Gastroesophageal sphincter (tissue), 4 donors: ENCODE measurements at regions not wholly inside any gene's neighbourhood (a gene's known extent, or its start where the extent isn't known, plus 50 kb on each side); places are given as distances from the start of the nearest gene placed in this dataset.

Source experiments
- ATAC-seq: fragments of 150-250 bp; one replicate; pipeline ENCODE4 v1.9.1; 2016; ENCODE audit warnings: mild to moderate bottlenecking, moderate library complexity
- H3K27ac ChIP-seq, 4 donors: fragments of 200-600 bp; sonication (generic) in 3 of 4; 1 replicate in 3 of 4; 2 replicates in 1 of 4; pipeline ENCODE4 v1.5.1; 2016 to 2019
- H3K27me3 ChIP-seq: fragments of 200-600 bp; sonication (generic); one replicate; pipeline ENCODE4 v1.5.1; 2019
- H3K36me3 ChIP-seq, 2 donors: fragments of 200-600 bp; sonication (generic); one replicate each; pipeline ENCODE4 v1.5.1; 2019; ENCODE audit warnings: control low read depth in 1 of 2
- H3K4me1 ChIP-seq, 3 donors: fragments of 200-600 bp; sonication (generic); 1 replicate in 2 of 3; 2 replicates in 1 of 3; pipeline ENCODE4 v1.5.1; 2016 to 2019; ENCODE audit warnings: control low read depth in 2 of 3
- H3K4me3 ChIP-seq, 2 donors: fragments of 200-600 bp; sonication (generic); one replicate each; pipeline ENCODE4 v1.5.1; 2019; ENCODE audit warnings: mild to moderate bottlenecking in 1 of 2, moderate library complexity in 1 of 2
- H3K9me3 ChIP-seq, 3 donors: fragments of 200-600 bp; sonication (generic); one replicate each; pipeline ENCODE4 v1.5.1; 2017 to 2019; ENCODE audit warnings: control low read depth in 2 of 3
- EP300 ChIP-seq: sonication (generic); formaldehyde crosslinking; IDR thresholded peaks from one replicate; pipeline ENCODE4 v1.6.1; 2017; ENCODE audit warnings: antibody characterized with exemption, mild to moderate bottlenecking
- POLR2A ChIP-seq, 2 donors: fragments of 450-650 bp; IDR thresholded peaks; one replicate each; pipeline ENCODE4 v1.6.1; 2017; ENCODE audit warnings: antibody characterized with exemption in 2 of 2, mild to moderate bottlenecking in 2 of 2, moderate library complexity in 1 of 2
- POLR2AphosphoS5 ChIP-seq: sonication (generic); formaldehyde crosslinking; IDR thresholded peaks from one replicate; pipeline ENCODE4 v1.6.1; 2017; ENCODE audit warnings: antibody characterized with exemption
- WGBS, 2 donors: methylation state at CpG; one replicate each; pipeline ENCODE4 v1.1.5; 2018; ENCODE audit warnings: low coverage in 1 of 2; 5-methylcytosine and 5-hydroxymethylcytosine counted together
- TF ChIP-seq, protein P1 (sequence below), 4 experiments: fragments of 200-600 bp in 2 of 4; fragments of 450-650 bp in 2 of 4; sonication (generic) in 1 of 4; IDR thresholded peaks; one replicate each; pipeline ENCODE4 v1.5.1; 2017 to 2019; ENCODE audit warnings: antibody characterized with exemption in 4 of 4, mild to moderate bottlenecking in 2 of 4, moderate library complexity in 2 of 4

DNA sequence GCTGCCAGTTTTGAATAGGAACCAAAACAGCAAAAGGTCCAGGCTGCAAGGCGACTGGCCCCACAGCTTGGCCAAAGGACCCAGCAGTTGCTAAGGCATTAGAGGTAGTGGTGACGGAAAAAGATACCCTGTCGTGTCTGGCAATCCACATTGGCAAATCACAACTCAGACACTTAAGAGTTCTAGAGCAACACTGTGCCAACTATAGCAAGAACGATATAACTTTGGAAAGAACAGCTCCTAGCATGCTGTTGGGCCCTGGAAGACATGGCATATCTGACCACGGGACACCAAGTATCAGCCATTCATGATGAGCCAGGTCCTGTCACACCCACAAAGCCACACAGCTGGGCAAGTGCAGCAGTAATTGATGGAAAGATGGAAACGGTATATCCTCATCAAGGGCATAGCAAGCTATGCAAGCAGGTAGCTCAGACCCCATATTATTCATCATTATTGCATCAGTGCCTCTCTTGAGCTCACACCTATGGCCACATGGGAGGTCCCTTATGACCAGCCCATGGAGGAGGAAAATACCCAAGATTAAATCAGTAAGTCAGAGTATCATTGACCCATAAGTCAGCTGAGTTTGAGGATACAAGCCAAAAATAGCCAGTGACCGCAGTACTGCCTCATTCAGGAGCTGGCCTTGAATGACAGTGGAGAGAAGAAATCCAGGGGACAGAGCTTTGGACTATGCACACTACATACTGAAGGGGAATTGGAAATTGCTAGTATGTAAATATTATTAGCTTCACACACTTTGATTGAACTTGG lies 221.2 kb downstream of the SETD4 start:
- no peaks in the 10 kb centered on the region for H3K4me1 ChIP-seq
- no peak for ATAC-seq

DNA sequence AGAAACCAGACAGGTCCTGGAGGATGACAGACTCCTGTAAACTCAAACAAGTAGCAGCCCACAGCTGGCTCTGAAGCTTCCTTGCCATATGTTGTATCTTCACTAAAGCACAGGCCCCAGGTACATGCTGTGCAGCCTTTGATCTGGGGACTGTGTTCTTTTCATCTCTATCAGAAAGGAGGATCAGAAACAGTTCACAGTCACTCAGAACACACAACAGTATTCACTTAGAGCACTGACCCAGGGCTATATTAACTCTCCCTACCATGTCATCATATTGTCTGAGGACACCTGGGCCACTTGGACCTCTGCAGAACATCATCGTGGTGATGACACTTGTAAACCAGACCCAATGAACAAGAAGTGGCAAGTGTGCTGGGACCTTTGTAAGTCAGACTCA lies 222.0 kb downstream of the SETD4 start:
- H3K27ac ChIP-seq: no peak overlapping the region
- TF ChIP-seq, protein P1, sequence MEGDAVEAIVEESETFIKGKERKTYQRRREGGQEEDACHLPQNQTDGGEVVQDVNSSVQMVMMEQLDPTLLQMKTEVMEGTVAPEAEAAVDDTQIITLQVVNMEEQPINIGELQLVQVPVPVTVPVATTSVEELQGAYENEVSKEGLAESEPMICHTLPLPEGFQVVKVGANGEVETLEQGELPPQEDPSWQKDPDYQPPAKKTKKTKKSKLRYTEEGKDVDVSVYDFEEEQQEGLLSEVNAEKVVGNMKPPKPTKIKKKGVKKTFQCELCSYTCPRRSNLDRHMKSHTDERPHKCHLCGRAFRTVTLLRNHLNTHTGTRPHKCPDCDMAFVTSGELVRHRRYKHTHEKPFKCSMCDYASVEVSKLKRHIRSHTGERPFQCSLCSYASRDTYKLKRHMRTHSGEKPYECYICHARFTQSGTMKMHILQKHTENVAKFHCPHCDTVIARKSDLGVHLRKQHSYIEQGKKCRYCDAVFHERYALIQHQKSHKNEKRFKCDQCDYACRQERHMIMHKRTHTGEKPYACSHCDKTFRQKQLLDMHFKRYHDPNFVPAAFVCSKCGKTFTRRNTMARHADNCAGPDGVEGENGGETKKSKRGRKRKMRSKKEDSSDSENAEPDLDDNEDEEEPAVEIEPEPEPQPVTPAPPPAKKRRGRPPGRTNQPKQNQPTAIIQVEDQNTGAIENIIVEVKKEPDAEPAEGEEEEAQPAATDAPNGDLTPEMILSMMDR (IDR thresholded peaks at IDR 0.05): no peak
- no peak for TF ChIP-seq EP300
- TF ChIP-seq POLR2A (IDR thresholded peaks at IDR 0.05): no peak
- TF ChIP-seq POLR2AphosphoS5: no peak
- H3K27me3 ChIP-seq: peaks cover 5% of the 10 kb centered on the region
- H3K4me1 ChIP-seq: no peaks in the 10 kb centered on the region
- ATAC-seq: no peak
- 88% methylated on average over 1 of the region's 1 CpG; no CpG with 5 or more reads in 1 of the 2 donors for WGBS, 2 donors
- no peaks in the 10 kb centered on the region for H3K36me3 ChIP-seq
- no peaks in the 10 kb centered on the region for H3K9me3 ChIP-seq
- H3K4me3 ChIP-seq: no peak overlapping the region

More for the DNA sequence above, 221.2 kb downstream of the SETD4 start:
- Histone ChIP-seq H3K9me3 (no peaks in the 10 kb centered on the region), H3K4me3 (no peak overlapping the region), H3K27ac (no peak overlapping the region), H3K36me3 (no peaks in the 10 kb centered on the region), H3K27me3 (no peaks in the 10 kb centered on the region)
- TF ChIP-seq, protein P1 (IDR thresholded peaks at IDR 0.05): no peak
- TF ChIP-seq POLR2AphosphoS5: no peak
- TF ChIP-seq EP300: no peak
- TF ChIP-seq POLR2A (IDR thresholded peaks at IDR 0.05): no peak
- 85 to 86% methylated on average over 7 of the region's 7 CpGs for WGBS, 2 donors

DNA sequence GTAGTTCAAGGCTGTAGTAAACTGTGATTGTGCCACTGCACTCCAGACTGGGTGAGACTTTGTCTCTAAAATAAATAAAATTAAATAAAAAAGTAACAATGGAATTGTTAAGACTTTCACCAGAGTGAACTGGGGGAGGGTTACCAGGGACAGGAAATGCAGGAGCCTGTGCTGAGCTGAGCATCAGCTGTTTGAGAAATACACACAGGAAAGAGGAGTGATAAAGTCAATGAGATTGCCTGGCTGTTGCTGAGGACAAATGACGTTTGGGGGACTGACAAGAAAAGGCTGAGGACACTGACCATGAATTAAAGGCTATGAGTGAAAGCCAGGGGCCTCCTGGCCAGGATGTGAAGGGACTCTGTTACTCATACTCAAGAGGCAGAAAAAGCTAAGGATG lies 226.3 kb downstream of the SETD4 start:
- no peaks in the 10 kb centered on the region for H3K4me1 ChIP-seq
- H3K9me3 ChIP-seq: no peaks in the 10 kb centered on the region
- no peak for ATAC-seq
- TF ChIP-seq POLR2A (IDR thresholded peaks at IDR 0.05): no peak
- TF ChIP-seq, protein P1 (IDR thresholded peaks at IDR 0.05): no peak
- no peak for TF ChIP-seq POLR2AphosphoS5
- TF ChIP-seq EP300: no peak
- H3K4me3 ChIP-seq: no peak overlapping the region
- H3K36me3 ChIP-seq: no peaks in the 10 kb centered on the region
- 0 to 25% methylated on average over 1 of the region's 1 CpG for WGBS, 2 donors
- no peak overlapping the region for H3K27ac ChIP-seq
- peaks cover 26% of the 10 kb centered on the region for H3K27me3 ChIP-seq

DNA sequence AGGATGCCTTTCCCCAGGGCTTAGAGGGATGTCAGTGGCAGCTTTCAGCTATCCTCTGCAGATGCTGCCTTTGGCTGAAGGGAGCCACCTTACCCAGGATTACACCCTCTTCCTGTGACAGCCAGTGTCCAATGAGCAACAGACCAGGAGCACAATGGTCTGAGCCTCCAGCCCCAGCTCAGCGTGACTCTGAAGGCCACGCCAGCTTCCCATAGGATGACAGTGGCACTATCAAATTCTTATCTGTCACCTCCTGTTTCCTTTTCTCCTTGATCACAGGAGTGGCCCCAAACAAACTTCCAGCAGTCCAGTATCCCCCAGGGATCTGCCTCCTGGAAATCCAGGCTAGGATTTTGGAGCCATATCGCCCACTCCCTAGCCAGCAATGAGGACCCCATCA lies 226.9 kb downstream of the SETD4 start:
- no peaks in the 10 kb centered on the region for H3K9me3 ChIP-seq
- TF ChIP-seq EP300 (no peak), POLR2AphosphoS5 (no peak), POLR2A (IDR thresholded peaks at IDR 0.05) (no peak)
- TF ChIP-seq, protein P1 (IDR thresholded peaks at IDR 0.05): no peak
- H3K27ac ChIP-seq: no peak overlapping the region
- WGBS, 2 donors: no CpG with 5 or more reads among the region's 3 CpGs
- ATAC-seq: no peak
- no peaks in the 10 kb centered on the region for H3K4me1 ChIP-seq
- no peak overlapping the region for H3K4me3 ChIP-seq
- H3K36me3 ChIP-seq: no peaks in the 10 kb centered on the region
- peaks cover 26% of the 10 kb centered on the region for H3K27me3 ChIP-seq

DNA sequence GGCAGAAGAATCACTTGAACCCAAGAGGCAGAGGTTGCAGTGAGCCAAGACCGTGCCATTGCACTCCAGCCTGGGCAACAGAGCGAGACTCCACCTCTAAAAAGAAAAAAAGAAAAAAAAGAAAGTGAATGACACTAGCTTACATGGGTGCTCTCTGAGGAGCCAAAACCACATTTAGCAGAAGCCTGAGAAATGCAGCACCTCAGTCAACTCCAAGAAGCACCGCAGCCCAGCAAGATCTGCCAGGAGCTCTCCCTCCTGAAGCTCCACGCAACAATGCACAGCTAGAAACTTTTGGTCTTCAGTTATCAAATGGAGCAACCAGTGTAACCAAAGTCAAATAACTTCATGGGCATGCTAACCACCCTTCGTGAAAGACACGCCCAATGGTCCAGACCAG lies 229.1 kb downstream of the SETD4 start:
- no peaks in the 10 kb centered on the region for H3K9me3 ChIP-seq
- no peak for ATAC-seq
- TF ChIP-seq EP300: no peak
- TF ChIP-seq, protein P1 (IDR thresholded peaks at IDR 0.05): no peak
- TF ChIP-seq POLR2A (IDR thresholded peaks at IDR 0.05): no peak
- TF ChIP-seq POLR2AphosphoS5: no peak
- H3K27ac ChIP-seq: no peak overlapping the region
- no peaks in the 10 kb centered on the region for H3K4me1 ChIP-seq
- H3K36me3 ChIP-seq: no peaks in the 10 kb centered on the region
- H3K27me3 ChIP-seq: peaks cover 26% of the 10 kb centered on the region
- WGBS, 2 donors: 86 to 98% methylated on average over 5 to 6 of the region's 6 CpGs
- no peak overlapping the region for H3K4me3 ChIP-seq
